H9 (cell line): ENCODE measurements at regions not wholly inside any gene's neighbourhood (a gene's known extent, or its start where the extent isn't known, plus 50 kb on each side); places are given as distances from the start of the nearest gene placed in this dataset.

Experiments used
- DNase-seq: peaks from one replicate; pipeline ENCODE4 v3.0.0-alpha.2; 2017
- H2AFZ ChIP-seq: one replicate; pipeline ENCODE4 v1.6.1; 2013; ENCODE audit warnings: mild to moderate bottlenecking, low read length, control low read depth, moderate library complexity
- H2AK5ac ChIP-seq: 2 replicates; pipeline ENCODE4 v1.6.1; 2013; ENCODE audit warnings: low read length, control low read depth, mixed read lengths; ENCODE audit not compliant: insufficient read length
- H2BK120ac ChIP-seq: one replicate; pipeline ENCODE4 v1.6.1; 2013; ENCODE audit warnings: low read depth, mild to moderate bottlenecking, low read length, control low read depth, inconsistent platforms; ENCODE audit not compliant: poor library complexity, severe bottlenecking
- H2BK12ac ChIP-seq: 2 replicates; pipeline ENCODE4 v1.6.1; 2013; ENCODE audit warnings: low read length, control low read depth, mixed read lengths, low read depth; ENCODE audit not compliant: insufficient read length
- H2BK15ac ChIP-seq: 2 replicates; pipeline ENCODE4 v1.6.1; 2013; ENCODE audit warnings: low read depth, low read length, control low read depth
- H2BK20ac ChIP-seq: one replicate; pipeline ENCODE4 v1.6.1; 2013; ENCODE audit warnings: low read depth, mild to moderate bottlenecking, low read length, control low read depth, inconsistent platforms; ENCODE audit not compliant: poor library complexity, severe bottlenecking
- H2BK5ac ChIP-seq: 2 replicates; pipeline ENCODE4 v1.6.1; 2013; ENCODE audit warnings: low read length, control low read depth, mixed read lengths; ENCODE audit not compliant: insufficient read length
- H3K14ac ChIP-seq: 2 replicates; pipeline ENCODE4 v1.6.1; 2013; ENCODE audit warnings: low read length, control low read depth; ENCODE audit not compliant: insufficient read depth
- H3K18ac ChIP-seq: 2 replicates; pipeline ENCODE4 v1.6.1; 2013; ENCODE audit warnings: low read depth, mild to moderate bottlenecking, mixed read lengths, low read length, control low read depth; ENCODE audit not compliant: insufficient read length
- H3K23ac ChIP-seq: 2 replicates; pipeline ENCODE4 v1.6.1; 2013; ENCODE audit warnings: low read length, control low read depth, mixed read lengths, low read depth; ENCODE audit not compliant: insufficient read length
- H3K23me2 ChIP-seq: 2 replicates; pipeline ENCODE4 v1.6.1; 2013; ENCODE audit warnings: low read depth, mild to moderate bottlenecking, mixed read lengths, low read length, control low read depth; ENCODE audit not compliant: insufficient read length, poor library complexity, severe bottlenecking
- H3K27ac ChIP-seq: 2 replicates; pipeline ENCODE4 v1.5.1; 2013; ENCODE audit warnings: low read length, control low read depth, mixed read lengths, low read depth; ENCODE audit not compliant: insufficient read length
- H3K27me3 ChIP-seq: 2 replicates; pipeline ENCODE4 v1.6.1; 2013; ENCODE audit warnings: low read length, control low read depth, inconsistent platforms; ENCODE audit not compliant: insufficient read depth
- H3K4ac ChIP-seq: 2 replicates; pipeline ENCODE4 v1.6.1; 2013; ENCODE audit warnings: low read depth, mild to moderate bottlenecking, control low read depth, inconsistent platforms, low read length, moderate library complexity
- H3K4me1 ChIP-seq: 2 replicates; pipeline ENCODE4 v1.6.1; 2013; ENCODE audit warnings: low read length, control low read depth, inconsistent platforms; ENCODE audit not compliant: insufficient read depth
- H3K4me2 ChIP-seq: 2 replicates; pipeline ENCODE4 v1.6.1; 2013; ENCODE audit warnings: low read length, control low read depth, mixed read lengths; ENCODE audit not compliant: insufficient read length, insufficient read depth
- H3K56ac ChIP-seq: 2 replicates; pipeline ENCODE4 v1.6.1; 2013; ENCODE audit warnings: low read depth, mild to moderate bottlenecking, mixed read lengths, low read length, control low read depth; ENCODE audit not compliant: insufficient read length
- H3K79me1 ChIP-seq: 2 replicates; pipeline ENCODE4 v1.6.1; 2013; ENCODE audit warnings: low read depth, mild to moderate bottlenecking, moderate library complexity, low read length, control low read depth, inconsistent platforms; ENCODE audit not compliant: insufficient read depth, poor library complexity, severe bottlenecking
- H3K79me2 ChIP-seq: 2 replicates; pipeline ENCODE4 v1.6.1; 2013; ENCODE audit warnings: low read length, control low read depth, inconsistent platforms; ENCODE audit not compliant: insufficient read depth
- H3K9ac ChIP-seq: 2 replicates; pipeline ENCODE4 v1.6.1; 2013; ENCODE audit warnings: low read length, control low read depth, mixed read lengths; ENCODE audit not compliant: insufficient read length; ENCODE audit errors: extremely low read depth
- H3K9me3 ChIP-seq: one replicate; pipeline ENCODE4 v1.6.1; 2013; ENCODE audit warnings: low read depth, low read length, inconsistent platforms; ENCODE audit not compliant: control insufficient read depth
- H3T11ph ChIP-seq: one replicate; pipeline ENCODE4 v1.6.1; 2013; ENCODE audit warnings: mild to moderate bottlenecking, low read length, control low read depth, inconsistent platforms
- H4K20me1 ChIP-seq: one replicate; pipeline ENCODE4 v1.6.1; 2013; ENCODE audit not compliant: control insufficient read depth, insufficient read length, insufficient read depth
- H4K5ac ChIP-seq: 2 replicates; pipeline ENCODE4 v1.6.1; 2013; ENCODE audit warnings: low read depth, mild to moderate bottlenecking, mixed read lengths, low read length, control low read depth; ENCODE audit not compliant: insufficient read length
- H4K8ac ChIP-seq: replicated peaks from 2 replicates; pipeline ENCODE4 v1.6.1; 2013; ENCODE audit warnings: low read length, control low read depth, mixed read lengths, low read depth; ENCODE audit not compliant: insufficient read length
- H4K91ac ChIP-seq: 2 replicates; pipeline ENCODE4 v1.6.1; 2013; ENCODE audit warnings: low read depth, mild to moderate bottlenecking, moderate library complexity, mixed read lengths, low read length, control low read depth; ENCODE audit not compliant: insufficient read length
- H3K27ac Mint-ChIP-seq, 3 experiments: 2 replicates in 2 of 3; 3 replicates in 1 of 3; pipeline ENCODE4 v1.8.0; 2020 to 2021; ENCODE audit warnings: mixed read lengths in 3 of 3, mild to moderate bottlenecking in 1 of 3, moderate library complexity in 1 of 3
- H3K27me3 Mint-ChIP-seq: 2 replicates; pipeline ENCODE4 v1.8.0; 2021; ENCODE audit warnings: low read depth, mild to moderate bottlenecking, moderate library complexity, mixed read lengths
- H3K36me3 Mint-ChIP-seq, 3 experiments: 2 replicates in 2 of 3; 3 replicates in 1 of 3; pipeline ENCODE4 v1.8.0; 2020 to 2021; ENCODE audit warnings: low read depth in 3 of 3, mixed read lengths in 3 of 3; ENCODE audit not compliant: insufficient read depth in 1 of 3
- H3K4me1 Mint-ChIP-seq, 2 experiments: 2 replicates each; pipeline ENCODE4 v1.8.0; 2020; ENCODE audit warnings: mixed read lengths in 2 of 2
- H3K4me3 Mint-ChIP-seq, 2 experiments: 2 replicates in 1 of 2; 3 replicates in 1 of 2; pipeline ENCODE4 v1.8.0; 2020 to 2021; ENCODE audit warnings: mild to moderate bottlenecking in 2 of 2, mixed read lengths in 2 of 2, moderate library complexity in 1 of 2
- H3K9me3 Mint-ChIP-seq, 2 experiments: 2 replicates in 1 of 2; 3 replicates in 1 of 2; pipeline ENCODE4 v1.8.0; 2020; ENCODE audit warnings: mild to moderate bottlenecking in 2 of 2, mixed read lengths in 2 of 2, moderate library complexity in 1 of 2
- CTCF ChIP-seq: fragments of 200-600 bp; sonication (generic); conservative IDR thresholded peaks from 3 replicates; pipeline ENCODE4 v1.8.0; 2021; ENCODE audit warnings: antibody characterized with exemption, mild to moderate bottlenecking
- whole genome bisulfite sequencing: extraction: QIAGEN DNeasy Blood & Tissue Kit; methylation state at CpG from one replicate; pipeline ENCODE4 v1.1.7; 2013; ENCODE audit warnings: missing lambda C conversion rate, low lambda C conversion rate, mixed read lengths; ENCODE audit not compliant: insufficient read length; ENCODE audit errors: extremely low coverage; 5-methylcytosine and 5-hydroxymethylcytosine counted together

- H2BK5ac ChIP-seq, result no peak overlapping the region
- Mint-ChIP-seq H3K27ac (no peak overlapping the region), H3K4me3 (no peak overlapping the region)
Observed at GRCh38 chr5:158513490-158514318, 586.0 kb downstream of the EBF1 start.

More at GRCh38 chr5:158513490-158514318, 586.0 kb downstream of the EBF1 start:
- Histone ChIP-seq H4K5ac (no peak overlapping the region), H3K14ac (no peak overlapping the region), H3K4me2 (no peak overlapping the region), H3K56ac (no peak overlapping the region), H3K79me2 (no peaks in the 10 kb centered on the region), H2BK15ac (no peak overlapping the region), H2BK120ac (no peak overlapping the region), H3K27ac (no peak overlapping the region), H3K9me3 (no peaks in the 10 kb centered on the region), H4K91ac (no peak overlapping the region), H3K4me1 (no peaks in the 10 kb centered on the region), H2BK12ac (no peak overlapping the region), H3K23ac (no peak overlapping the region), H3K79me1 (no peaks in the 10 kb centered on the region), H2AK5ac (no peak overlapping the region), H3T11ph (no peak overlapping the region), H3K18ac (no peak overlapping the region), H2AFZ (no peak overlapping the region), H4K8ac (no peak overlapping the region), H4K20me1 (no peaks in the 10 kb centered on the region), H2BK20ac (no peak overlapping the region), H3K4ac (no peak overlapping the region), H3K27me3 (no peaks in the 10 kb centered on the region), H3K23me2 (no peaks in the 10 kb centered on the region), H3K9ac (no peak overlapping the region)
- H3K4me1 Mint-ChIP-seq, result peaks cover 0 to 6% of the 10 kb centered on the region in 2 experiments; a peak in 2 of 4 replicates
- DNase-seq, result no peak
- no CpG with 5 or more reads among the region's 6 CpGs for whole genome bisulfite sequencing
- H3K27me3 Mint-ChIP-seq, result no peaks in the 10 kb centered on the region
- no peak for TF ChIP-seq CTCF
- H3K36me3 Mint-ChIP-seq, result no peaks in the 10 kb centered on the region
- no peaks in the 10 kb centered on the region for H3K9me3 Mint-ChIP-seq
